ENCODE measurements at regions not wholly inside any gene's neighbourhood (a gene's known extent, or its start where the extent isn't known, plus 50 kb on each side); places are given as distances from the start of the nearest gene placed in this dataset.
"Not testable (repeated sequence)": the region's sequence is repeated elsewhere in the genome, so short reads cannot be mapped to it uniquely, and the experiment has no call there.

GRCh38 chr16:80910434-80910833 is 96.3 kb downstream of the CMC2 start:
- H3K4me1 ChIP-seq: no peaks in the 10 kb centered on the region
- H3K9me3 ChIP-seq: peaks cover 0 to 12% (median 0%) of the 10 kb centered on the region in 12 donors
- H3K36me3 ChIP-seq: no peaks in the 10 kb centered on the region
- intact Hi-C loops (cut with DNase I): no loop called here
- H3K27me3 ChIP-seq: no peaks in the 10 kb centered on the region
- no peak for TF ChIP-seq POLR2A (IDR thresholded peaks at IDR 0.05)
- no peak for TF ChIP-seq CTCF (IDR thresholded peaks at IDR 0.05)
- no peak for DNase-seq
- ATAC-seq: no peak
- no peak overlapping the region for H3K4me3 ChIP-seq
- H3K27ac ChIP-seq: no peak overlapping the region
- 84 to 92% (median 87%) methylated on average over 2 of the region's 2 CpGs for WGBS, 4 donors

- H3K9me3 ChIP-seq: peaks cover 0 to 12% (median 0%) of the 10 kb centered on the region in 12 donors
- no peaks in the 10 kb centered on the region for H3K27me3 ChIP-seq
- ATAC-seq (no peak), DNase-seq (no peak)
- H3K4me1 ChIP-seq: no peaks in the 10 kb centered on the region
- H3K27ac ChIP-seq: no peak overlapping the region
- intact Hi-C loops (cut with DNase I): no loop called here
- 45 to 49% (median 47%) methylated on average over 3 of the region's 3 CpGs for WGBS, 4 donors
- no peak overlapping the region for H3K4me3 ChIP-seq
- no peak for TF ChIP-seq CTCF (IDR thresholded peaks at IDR 0.05)
- no peaks in the 10 kb centered on the region for H3K36me3 ChIP-seq
Observed at GRCh38 chr16:80909720-80910119, 97.0 kb downstream of the CMC2 start.

- 92 to 98% (median 96%) methylated on average over 2 of the region's 2 CpGs for whole genome bisulfite sequencing, 4 donors
- H3K27me3 ChIP-seq; ATAC-seq; H3K4me1 ChIP-seq; DNase-seq; H3K27ac ChIP-seq; H3K4me3 ChIP-seq; H3K9me3 ChIP-seq; H3K36me3 ChIP-seq; intact Hi-C loops (cut with DNase I): not testable (repeated sequence)
Observed at GRCh38 chr16:80906169-80906568, 100.5 kb downstream of the CMC2 start.

- TF ChIP-seq POLR2A (IDR thresholded peaks at IDR 0.05) (no peak), CTCF (IDR thresholded peaks at IDR 0.05) (no peak)
- DNase-seq (no peak), ATAC-seq (no peak)
- no peaks in the 10 kb centered on the region for H3K36me3 ChIP-seq
- H3K4me1 ChIP-seq: peaks cover 0 to 20% (median 7%) of the 10 kb centered on the region in 12 donors
- intact Hi-C loops (cut with DNase I): loop anchor here in 1 of 10 donors (5.0 kb wide), 1 partner anchor 51 kb away; no protein-coding TSS in a partner anchor
- H3K9me3 ChIP-seq: no peaks in the 10 kb centered on the region
- no peak overlapping the region for H3K27ac ChIP-seq
- no peak overlapping the region for H3K4me3 ChIP-seq
- WGBS, 4 donors: 90 to 94% (median 93%) methylated on average over 5 of the region's 5 CpGs
- no peaks in the 10 kb centered on the region for H3K27me3 ChIP-seq
Observed at GRCh38 chr16:80903616-80904015, 99.2 kb upstream of the CDYL2 start.

Measured in heart left ventricle (tissue), 16 donors.